ENCODE measurements at regions not wholly inside any gene's neighbourhood (a gene's known extent, or its start where the extent isn't known, plus 50 kb on each side); places are given as distances from the start of the nearest gene placed in this dataset.
A peak's percentile ranks its signal among the peaks of the same experiment; 100 is the strongest.

GRCh38 chr20:22248051-22248667 lies 336.2 kb downstream of the FOXA2 start:
- H3K9ac ChIP-seq (ENCODE audit: low read depth in 1 of 2, low read length in 2 of 2), result no peak overlapping the region
- peaks cover 0 to 3% (median 0%) of the 10 kb centered on the region in 4 donors for H3K27me3 ChIP-seq (ENCODE audit: control insufficient read depth in 4 of 4, insufficient read depth in 4 of 4, low read length in 3 of 4)
- no peak for DNase-seq (ENCODE audit: low spot score)
- no peaks in the 10 kb centered on the region for H3K36me3 ChIP-seq (ENCODE audit: control insufficient read depth in 4 of 4, insufficient read depth in 3 of 4, low read depth in 1 of 4, low read length in 3 of 4)
- no peaks in the 10 kb centered on the region for H3K9me3 ChIP-seq (ENCODE audit: control insufficient read depth in 4 of 4, low read length in 3 of 4)
- no peaks in the 10 kb centered on the region for H3K4me1 ChIP-seq (ENCODE audit: control insufficient read depth in 4 of 4, insufficient read depth in 4 of 4, low read length in 3 of 4)
- no peak overlapping the region for H3K27ac ChIP-seq (ENCODE audit: low read depth in 1 of 2, low read length in 2 of 2)
- TF ChIP-seq NR2F2 (IDR thresholded peaks at IDR 0.05) (no peak), CTCF (IDR thresholded peaks at IDR 0.05; ENCODE audit: low read depth, low read length, missing input control) (peak; percentile 28), RAD21 (IDR thresholded peaks at IDR 0.05) (peak; percentile 55 to 56)
- 32% methylated on average over 5 of the region's 5 CpGs for WGBS
- H3K4me3 ChIP-seq (ENCODE audit: low read depth in 1 of 3, low read length in 3 of 3), result no peak overlapping the region

- H3K4me1 ChIP-seq (ENCODE audit: control insufficient read depth in 4 of 4, insufficient read depth in 4 of 4, low read length in 3 of 4), result no peaks in the 10 kb centered on the region
- H3K9me3 ChIP-seq (ENCODE audit: control insufficient read depth in 4 of 4, low read length in 3 of 4), result no peaks in the 10 kb centered on the region
- H3K27ac ChIP-seq (ENCODE audit: low read depth in 1 of 2, low read length in 2 of 2), result no peak overlapping the region
- no peak for DNase-seq (ENCODE audit: low spot score)
- H3K4me3 ChIP-seq (ENCODE audit: low read depth in 1 of 3, low read length in 3 of 3), result no peak overlapping the region
- no peak for TF ChIP-seq JUND (IDR thresholded peaks at IDR 0.05)
- no peak for TF ChIP-seq FOXA2 (IDR thresholded peaks at IDR 0.05)
- TF ChIP-seq EGR1 (IDR thresholded peaks at IDR 0.05; ENCODE audit: low read depth in 2 of 2), result no peak
- no peak for TF ChIP-seq REST (IDR thresholded peaks at IDR 0.05)
- no peak for TF ChIP-seq HNF4A (conservative IDR thresholded peaks at IDR 0.05)
- TF ChIP-seq NR2F2 (IDR thresholded peaks at IDR 0.05), result no peak
- no peaks in the 10 kb centered on the region for H3K36me3 ChIP-seq (ENCODE audit: control insufficient read depth in 4 of 4, insufficient read depth in 3 of 4, low read depth in 1 of 4, low read length in 3 of 4)
- peaks cover 0 to 3% (median 0%) of the 10 kb centered on the region in 4 donors for H3K27me3 ChIP-seq (ENCODE audit: control insufficient read depth in 4 of 4, insufficient read depth in 4 of 4, low read length in 3 of 4)
- no peak overlapping the region for H3K9ac ChIP-seq (ENCODE audit: low read depth in 1 of 2, low read length in 2 of 2)
- 29% methylated on average over 3 of the region's 3 CpGs for WGBS
Measured at GRCh38 chr20:22245139-22245538, 339.2 kb downstream of the FOXA2 start.

GRCh38 chr20:22243067-22243466 lies 341.3 kb downstream of the FOXA2 start:
- no peak for DNase-seq (ENCODE audit: low spot score)
- Histone ChIP-seq H3K27ac (ENCODE audit: low read depth in 1 of 2, low read length in 2 of 2) (no peak overlapping the region), H3K36me3 (ENCODE audit: control insufficient read depth in 4 of 4, insufficient read depth in 3 of 4, low read depth in 1 of 4, low read length in 3 of 4) (no peaks in the 10 kb centered on the region), H3K4me3 (ENCODE audit: low read depth in 1 of 3, low read length in 3 of 3) (no peak overlapping the region), H3K4me1 (ENCODE audit: control insufficient read depth in 4 of 4, insufficient read depth in 4 of 4, low read length in 3 of 4) (no peaks in the 10 kb centered on the region), H3K27me3 (ENCODE audit: control insufficient read depth in 4 of 4, insufficient read depth in 4 of 4, low read length in 3 of 4) (peaks cover 0 to 3% (median 0%) of the 10 kb centered on the region in 4 donors), H3K9me3 (ENCODE audit: control insufficient read depth in 4 of 4, low read length in 3 of 4) (no peaks in the 10 kb centered on the region), H3K9ac (ENCODE audit: low read depth in 1 of 2, low read length in 2 of 2) (no peak overlapping the region)
- 74% methylated on average over 5 of the region's 5 CpGs for WGBS
- no peak for TF ChIP-seq GABPA (IDR thresholded peaks at IDR 0.05 in 1 of 2, conservative IDR thresholded peaks at IDR 0.05 in 1 of 2)
- no peak for TF ChIP-seq ATF3 (IDR thresholded peaks at IDR 0.05)
- no peak for TF ChIP-seq REST (IDR thresholded peaks at IDR 0.05)
- no peak for TF ChIP-seq EGR1 (IDR thresholded peaks at IDR 0.05; ENCODE audit: low read depth in 2 of 2)
- no peak for TF ChIP-seq ZBTB33 (IDR thresholded peaks at IDR 0.05)
- no peak for TF ChIP-seq FOXA2 (IDR thresholded peaks at IDR 0.05)
- TF ChIP-seq TAF1 (conservative IDR thresholded peaks at IDR 0.05), result no peak
- TF ChIP-seq CTCF (IDR thresholded peaks at IDR 0.05; ENCODE audit: low read depth, low read length, missing input control), result no peak

Data from liver (tissue), 8 donors.